ENCODE measurements at regions not wholly inside any gene's neighbourhood (a gene's known extent, or its start where the extent isn't known, plus 50 kb on each side); places are given as distances from the start of the nearest gene placed in this dataset.

DNA sequence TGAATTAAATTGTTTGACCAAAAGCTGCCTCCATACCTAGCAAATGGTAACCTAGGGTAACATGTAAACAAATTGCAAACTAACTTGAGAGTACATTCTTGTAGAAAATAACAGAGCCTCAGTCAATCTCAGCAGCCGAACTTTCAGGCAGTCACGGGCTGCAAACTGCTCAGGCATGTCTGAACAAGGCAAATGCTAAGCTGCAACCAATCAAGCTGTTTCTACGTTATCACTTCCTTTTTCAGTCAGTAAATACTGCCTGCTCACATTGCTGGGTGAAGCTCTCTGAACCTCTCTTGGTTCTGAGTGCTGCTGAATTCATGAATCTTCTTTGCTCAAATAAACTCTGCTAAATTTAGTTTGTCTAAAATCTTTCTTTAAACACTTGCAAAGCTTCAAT lies 1212.4 kb downstream of the SORCS1 start:
- H3K4me3 ChIP-seq (ENCODE audit: low read depth, low read length), result no peak overlapping the region
- TF ChIP-seq, protein P1, sequence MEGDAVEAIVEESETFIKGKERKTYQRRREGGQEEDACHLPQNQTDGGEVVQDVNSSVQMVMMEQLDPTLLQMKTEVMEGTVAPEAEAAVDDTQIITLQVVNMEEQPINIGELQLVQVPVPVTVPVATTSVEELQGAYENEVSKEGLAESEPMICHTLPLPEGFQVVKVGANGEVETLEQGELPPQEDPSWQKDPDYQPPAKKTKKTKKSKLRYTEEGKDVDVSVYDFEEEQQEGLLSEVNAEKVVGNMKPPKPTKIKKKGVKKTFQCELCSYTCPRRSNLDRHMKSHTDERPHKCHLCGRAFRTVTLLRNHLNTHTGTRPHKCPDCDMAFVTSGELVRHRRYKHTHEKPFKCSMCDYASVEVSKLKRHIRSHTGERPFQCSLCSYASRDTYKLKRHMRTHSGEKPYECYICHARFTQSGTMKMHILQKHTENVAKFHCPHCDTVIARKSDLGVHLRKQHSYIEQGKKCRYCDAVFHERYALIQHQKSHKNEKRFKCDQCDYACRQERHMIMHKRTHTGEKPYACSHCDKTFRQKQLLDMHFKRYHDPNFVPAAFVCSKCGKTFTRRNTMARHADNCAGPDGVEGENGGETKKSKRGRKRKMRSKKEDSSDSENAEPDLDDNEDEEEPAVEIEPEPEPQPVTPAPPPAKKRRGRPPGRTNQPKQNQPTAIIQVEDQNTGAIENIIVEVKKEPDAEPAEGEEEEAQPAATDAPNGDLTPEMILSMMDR (IDR thresholded peaks at IDR 0.05; ENCODE audit: low read depth, low read length, missing control alignments), result no peak
- peak; percentile 53 for DNase-seq (ENCODE audit: low read depth)

DNA sequence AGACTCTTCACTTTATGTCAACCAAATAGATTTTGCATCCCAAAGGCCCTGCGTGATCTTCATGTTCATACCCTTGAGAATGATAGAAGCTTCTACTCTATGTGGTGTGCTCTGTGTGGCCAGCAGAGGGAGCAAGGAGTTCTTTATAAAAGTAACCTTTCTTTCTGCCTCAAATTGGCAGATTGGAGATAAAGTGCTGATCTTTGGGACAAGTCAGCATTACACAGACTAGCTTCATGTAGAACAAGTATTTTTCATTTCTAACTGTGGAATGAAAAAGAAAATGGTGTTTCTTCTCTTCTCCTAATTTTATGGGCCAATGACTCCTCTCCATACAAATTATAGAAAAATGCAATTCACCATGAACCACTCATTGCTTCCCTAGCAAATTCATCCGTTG lies 1214.1 kb downstream of the SORCS1 start:
- H3K4me3 ChIP-seq (ENCODE audit: low read depth, low read length), result no peak overlapping the region
- TF ChIP-seq, protein P1 (IDR thresholded peaks at IDR 0.05; ENCODE audit: low read depth, low read length, missing control alignments), result peak; percentile 75
- DNase-seq (ENCODE audit: low read depth), result peak; percentile 7

DNA sequence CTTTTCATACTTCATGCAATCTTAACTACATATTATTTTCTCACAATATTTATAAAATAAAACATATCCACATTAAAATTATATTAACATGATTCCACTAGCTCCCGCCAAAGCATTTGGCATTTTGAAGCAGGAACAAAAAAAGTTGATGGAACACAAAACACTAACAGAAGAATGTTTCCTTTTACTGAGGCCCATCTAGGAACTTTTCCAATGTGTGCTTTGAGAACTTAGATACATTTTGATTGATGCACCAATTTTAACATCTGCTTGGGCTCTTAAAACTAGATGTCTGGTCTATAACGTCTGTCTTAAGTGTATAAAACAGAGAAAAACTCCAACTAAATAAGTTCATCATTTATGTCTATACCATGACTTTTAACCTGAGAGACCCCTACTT lies 1214.8 kb downstream of the SORCS1 start:
- TF ChIP-seq, protein P1 (IDR thresholded peaks at IDR 0.05; ENCODE audit: low read depth, low read length, missing control alignments), result no peak
- no peak overlapping the region for H3K4me3 ChIP-seq (ENCODE audit: low read depth, low read length)
- DNase-seq (ENCODE audit: low read depth), result no peak

DNA sequence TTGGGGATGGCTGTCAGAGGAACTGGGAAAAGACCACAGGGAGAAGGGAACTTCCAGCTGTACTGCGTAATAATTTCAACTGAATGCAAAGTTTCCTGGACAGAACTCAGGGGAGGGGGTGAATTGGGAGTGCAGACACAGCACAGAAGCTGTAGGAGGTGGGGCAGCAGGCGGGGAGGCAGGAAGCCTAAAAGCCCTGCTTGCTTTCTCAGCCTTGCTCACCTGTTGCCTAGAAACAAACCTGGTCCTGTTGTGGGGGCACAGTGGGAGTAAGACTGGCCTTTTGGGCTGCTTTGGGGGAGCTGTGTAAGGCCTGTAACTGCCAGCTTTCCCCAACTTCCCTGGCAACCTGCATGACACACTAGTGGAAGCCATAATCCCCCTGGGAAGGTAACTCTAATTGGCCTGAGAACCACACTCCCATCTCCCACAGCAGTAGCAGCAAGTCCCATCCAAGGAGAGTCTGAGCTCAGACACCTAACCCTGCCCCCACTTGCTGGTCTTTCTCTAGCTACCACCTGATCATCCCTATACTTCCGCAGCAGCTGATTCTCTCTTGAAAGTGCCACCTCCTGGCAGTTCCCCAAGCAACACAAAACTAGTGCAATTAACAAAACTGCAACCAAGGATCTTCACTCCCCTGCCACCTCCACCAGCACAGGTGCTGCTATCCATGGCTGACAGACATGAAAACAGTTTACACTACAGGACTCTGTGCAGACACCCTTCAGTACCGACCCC lies 1239.3 kb downstream of the SORCS1 start:
- DNase-seq (ENCODE audit: low read depth), result no peak
- TF ChIP-seq, protein P1 (IDR thresholded peaks at IDR 0.05; ENCODE audit: low read depth, low read length, missing control alignments), result no peak
- H3K4me3 ChIP-seq (ENCODE audit: low read depth, low read length), result no peak overlapping the region

DNA sequence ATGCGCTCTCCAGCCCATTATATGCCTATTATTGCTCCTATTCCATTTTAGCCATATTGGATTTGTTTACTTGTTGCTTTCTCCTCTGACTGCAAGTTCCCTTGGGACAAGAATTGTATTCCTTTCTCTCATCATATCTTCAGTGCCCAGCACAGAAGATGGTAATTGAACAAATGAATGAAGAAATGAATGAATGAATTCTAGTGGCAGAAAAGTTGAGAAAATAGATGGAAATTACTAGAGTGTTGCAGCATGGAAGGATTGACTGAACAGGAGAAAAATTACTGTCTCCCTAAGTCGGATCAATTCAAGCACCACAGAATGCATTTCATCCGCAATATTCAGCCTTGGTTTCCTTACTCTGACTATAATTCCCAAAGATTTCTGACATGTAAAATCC lies 1243.2 kb downstream of the SORCS1 start:
- DNase-seq (ENCODE audit: low read depth), result no peak
- no peak overlapping the region for H3K4me3 ChIP-seq (ENCODE audit: low read depth, low read length)
- TF ChIP-seq, protein P1 (IDR thresholded peaks at IDR 0.05; ENCODE audit: low read depth, low read length, missing control alignments), result no peak

DNA sequence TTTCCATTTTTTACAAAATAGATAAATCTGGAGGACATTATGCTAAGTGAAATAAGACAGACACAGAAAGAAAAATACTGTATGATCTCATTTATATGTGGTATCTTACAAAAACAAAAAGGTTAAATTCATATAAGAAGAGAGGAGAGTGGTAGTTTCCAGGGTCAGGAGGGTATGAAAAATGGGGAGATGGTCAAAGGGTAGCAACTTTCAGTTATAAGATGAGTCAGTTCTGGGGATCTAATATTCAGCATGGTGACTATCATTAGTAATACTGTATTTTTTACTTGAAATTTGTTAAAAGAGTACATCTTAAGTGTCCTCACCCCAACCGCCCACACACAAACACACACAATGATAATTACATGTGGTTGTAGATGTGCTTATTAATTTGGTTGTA lies 1250.1 kb downstream of the SORCS1 start:
- DNase-seq (ENCODE audit: low read depth), result no peak
- TF ChIP-seq, protein P1 (IDR thresholded peaks at IDR 0.05; ENCODE audit: low read depth, low read length, missing control alignments), result no peak
- H3K4me3 ChIP-seq (ENCODE audit: low read depth, low read length), result no peak overlapping the region

DNA sequence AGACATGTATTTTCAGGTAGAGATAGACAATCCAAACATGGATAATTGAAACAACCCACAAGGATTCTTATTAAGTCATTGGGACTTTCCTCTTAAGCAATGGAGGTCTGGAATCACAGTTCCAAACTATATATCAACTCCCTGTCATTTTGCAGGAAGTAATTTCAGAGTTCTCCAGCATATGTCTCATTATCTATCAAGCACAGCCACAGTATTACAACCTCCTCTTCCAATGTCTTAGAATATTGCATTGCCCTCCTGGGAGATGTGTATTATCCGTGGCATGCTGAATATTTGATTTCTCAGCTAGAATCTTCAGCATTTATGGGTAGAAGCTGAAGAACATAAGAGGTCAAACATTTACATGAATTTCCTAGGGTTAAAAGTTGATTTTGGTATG lies 1255.8 kb downstream of the SORCS1 start:
- H3K4me3 ChIP-seq (ENCODE audit: low read depth, low read length), result no peak overlapping the region
- TF ChIP-seq, protein P1 (IDR thresholded peaks at IDR 0.05; ENCODE audit: low read depth, low read length, missing control alignments), result no peak
- DNase-seq (ENCODE audit: low read depth), result no peak

Measured in GM12864 (cell line).